K562 (cell line): ENCODE measurements at regions not wholly inside any gene's neighbourhood (a gene's known extent, or its start where the extent isn't known, plus 50 kb on each side); places are given as distances from the start of the nearest gene placed in this dataset.

Source experiments
- ATF7 ChIP-seq: fragments of 450-650 bp; IDR thresholded peaks from 2 replicates; pipeline ENCODE4 v1.7.1; 2014; ENCODE audit warnings: mild to moderate bottlenecking, moderate library complexity
- L3MBTL2 ChIP-seq: fragments of 450-650 bp; IDR thresholded peaks from 2 replicates; pipeline ENCODE4 v1.6.1; 2016; ENCODE audit warnings: mild to moderate bottlenecking, moderate library complexity
- POLR2AphosphoS2 ChIP-seq: IDR thresholded peaks from 2 replicates; pipeline ENCODE4 v1.6.1; 2012; ENCODE audit warnings: low read length, improper control_type of control experiment
- U2AF1 ChIP-seq: fragments of 200-400 bp; formaldehyde crosslinking; optimal IDR thresholded peaks from 2 replicates; pipeline ENCODE3; 2017; ENCODE audit warnings: mild to moderate bottlenecking, low read depth, low read length, moderate library complexity
- TF ChIP-seq, protein P1 (sequence below): IDR thresholded peaks from 3 replicates; pipeline ENCODE4 v1.6.1; 2011; ENCODE audit warnings: borderline replicate concordance, mild to moderate bottlenecking, moderate library complexity; ENCODE audit not compliant: insufficient read length; ENCODE audit errors: extremely low read depth
- TF ChIP-seq, protein P2 (sequence below): fragments of 150-350 bp; IDR thresholded peaks from 2 replicates; pipeline ENCODE4 v1.6.1; 2014; ENCODE audit warnings: low read depth, mild to moderate bottlenecking, low read length, borderline replicate concordance
- TF ChIP-seq, protein P3 (sequence below), 2 experiments: fragments of 450-650 bp; IDR thresholded peaks; 2 replicates each; pipeline ENCODE4 v1.6.1; 2016

DNA sequence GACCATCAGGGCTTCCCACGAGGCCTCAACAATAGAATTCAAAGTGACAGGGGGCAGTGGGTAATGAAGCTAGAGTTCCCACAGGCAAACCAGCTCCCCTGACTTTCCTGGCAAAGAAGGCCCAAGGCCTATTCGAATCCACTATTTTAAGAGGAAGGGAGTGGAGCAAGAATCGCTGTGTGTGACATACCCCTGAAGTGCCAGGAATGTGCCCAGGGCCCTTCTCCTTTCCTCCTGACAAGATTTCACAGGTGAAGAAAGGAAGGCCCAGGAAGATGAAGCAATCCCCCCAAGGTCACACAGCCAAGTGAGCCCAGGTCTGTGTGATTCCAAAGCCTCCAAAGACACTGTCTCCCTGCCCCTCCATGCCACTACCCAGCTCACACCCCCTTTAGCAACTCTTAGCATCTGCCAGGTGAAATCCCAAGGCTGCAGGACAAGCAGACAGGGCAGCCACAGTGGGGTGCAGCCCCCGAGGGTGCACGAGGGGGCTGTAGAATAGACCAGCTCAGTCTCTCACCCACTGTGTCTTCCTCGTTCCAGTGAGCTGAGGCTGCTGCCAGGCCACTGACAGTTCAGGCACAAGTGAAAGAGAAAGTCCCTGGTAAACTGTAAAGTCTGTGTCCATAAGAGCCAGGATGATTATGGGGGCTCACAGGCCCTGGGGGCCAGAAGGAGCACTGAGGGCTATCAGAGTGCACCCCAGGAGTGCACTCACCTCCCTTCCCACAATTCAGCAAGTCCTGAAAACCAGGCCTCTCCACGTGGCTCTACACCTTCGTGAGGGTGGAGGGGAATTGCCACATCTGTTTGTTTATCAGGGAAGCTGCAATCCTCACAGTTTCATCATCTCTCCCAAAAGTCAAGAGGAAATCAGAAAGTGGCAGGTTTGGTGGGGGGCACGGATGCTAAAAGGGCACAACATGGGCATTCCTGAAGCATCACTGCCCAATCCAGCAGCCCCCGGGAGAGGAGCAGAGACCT lies 70.8 kb upstream of the ZMIZ1 start (continued):
- TF ChIP-seq L3MBTL2: peak; percentile 38; the same call in 1 of the 2 replicates
- TF ChIP-seq, protein P1, sequence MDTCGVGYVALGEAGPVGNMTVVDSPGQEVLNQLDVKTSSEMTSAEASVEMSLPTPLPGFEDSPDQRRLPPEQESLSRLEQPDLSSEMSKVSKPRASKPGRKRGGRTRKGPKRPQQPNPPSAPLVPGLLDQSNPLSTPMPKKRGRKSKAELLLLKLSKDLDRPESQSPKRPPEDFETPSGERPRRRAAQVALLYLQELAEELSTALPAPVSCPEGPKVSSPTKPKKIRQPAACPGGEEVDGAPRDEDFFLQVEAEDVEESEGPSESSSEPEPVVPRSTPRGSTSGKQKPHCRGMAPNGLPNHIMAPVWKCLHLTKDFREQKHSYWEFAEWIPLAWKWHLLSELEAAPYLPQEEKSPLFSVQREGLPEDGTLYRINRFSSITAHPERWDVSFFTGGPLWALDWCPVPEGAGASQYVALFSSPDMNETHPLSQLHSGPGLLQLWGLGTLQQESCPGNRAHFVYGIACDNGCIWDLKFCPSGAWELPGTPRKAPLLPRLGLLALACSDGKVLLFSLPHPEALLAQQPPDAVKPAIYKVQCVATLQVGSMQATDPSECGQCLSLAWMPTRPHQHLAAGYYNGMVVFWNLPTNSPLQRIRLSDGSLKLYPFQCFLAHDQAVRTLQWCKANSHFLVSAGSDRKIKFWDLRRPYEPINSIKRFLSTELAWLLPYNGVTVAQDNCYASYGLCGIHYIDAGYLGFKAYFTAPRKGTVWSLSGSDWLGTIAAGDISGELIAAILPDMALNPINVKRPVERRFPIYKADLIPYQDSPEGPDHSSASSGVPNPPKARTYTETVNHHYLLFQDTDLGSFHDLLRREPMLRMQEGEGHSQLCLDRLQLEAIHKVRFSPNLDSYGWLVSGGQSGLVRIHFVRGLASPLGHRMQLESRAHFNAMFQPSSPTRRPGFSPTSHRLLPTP: no peak
- TF ChIP-seq, protein P2, sequence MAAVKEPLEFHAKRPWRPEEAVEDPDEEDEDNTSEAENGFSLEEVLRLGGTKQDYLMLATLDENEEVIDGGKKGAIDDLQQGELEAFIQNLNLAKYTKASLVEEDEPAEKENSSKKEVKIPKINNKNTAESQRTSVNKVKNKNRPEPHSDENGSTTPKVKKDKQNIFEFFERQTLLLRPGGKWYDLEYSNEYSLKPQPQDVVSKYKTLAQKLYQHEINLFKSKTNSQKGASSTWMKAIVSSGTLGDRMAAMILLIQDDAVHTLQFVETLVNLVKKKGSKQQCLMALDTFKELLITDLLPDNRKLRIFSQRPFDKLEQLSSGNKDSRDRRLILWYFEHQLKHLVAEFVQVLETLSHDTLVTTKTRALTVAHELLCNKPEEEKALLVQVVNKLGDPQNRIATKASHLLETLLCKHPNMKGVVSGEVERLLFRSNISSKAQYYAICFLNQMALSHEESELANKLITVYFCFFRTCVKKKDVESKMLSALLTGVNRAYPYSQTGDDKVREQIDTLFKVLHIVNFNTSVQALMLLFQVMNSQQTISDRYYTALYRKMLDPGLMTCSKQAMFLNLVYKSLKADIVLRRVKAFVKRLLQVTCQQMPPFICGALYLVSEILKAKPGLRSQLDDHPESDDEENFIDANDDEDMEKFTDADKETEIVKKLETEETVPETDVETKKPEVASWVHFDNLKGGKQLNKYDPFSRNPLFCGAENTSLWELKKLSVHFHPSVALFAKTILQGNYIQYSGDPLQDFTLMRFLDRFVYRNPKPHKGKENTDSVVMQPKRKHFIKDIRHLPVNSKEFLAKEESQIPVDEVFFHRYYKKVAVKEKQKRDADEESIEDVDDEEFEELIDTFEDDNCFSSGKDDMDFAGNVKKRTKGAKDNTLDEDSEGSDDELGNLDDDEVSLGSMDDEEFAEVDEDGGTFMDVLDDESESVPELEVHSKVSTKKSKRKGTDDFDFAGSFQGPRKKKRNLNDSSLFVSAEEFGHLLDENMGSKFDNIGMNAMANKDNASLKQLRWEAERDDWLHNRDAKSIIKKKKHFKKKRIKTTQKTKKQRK: no peak
- no peak for TF ChIP-seq U2AF1
- no peak for TF ChIP-seq POLR2AphosphoS2
- TF ChIP-seq, protein P3, sequence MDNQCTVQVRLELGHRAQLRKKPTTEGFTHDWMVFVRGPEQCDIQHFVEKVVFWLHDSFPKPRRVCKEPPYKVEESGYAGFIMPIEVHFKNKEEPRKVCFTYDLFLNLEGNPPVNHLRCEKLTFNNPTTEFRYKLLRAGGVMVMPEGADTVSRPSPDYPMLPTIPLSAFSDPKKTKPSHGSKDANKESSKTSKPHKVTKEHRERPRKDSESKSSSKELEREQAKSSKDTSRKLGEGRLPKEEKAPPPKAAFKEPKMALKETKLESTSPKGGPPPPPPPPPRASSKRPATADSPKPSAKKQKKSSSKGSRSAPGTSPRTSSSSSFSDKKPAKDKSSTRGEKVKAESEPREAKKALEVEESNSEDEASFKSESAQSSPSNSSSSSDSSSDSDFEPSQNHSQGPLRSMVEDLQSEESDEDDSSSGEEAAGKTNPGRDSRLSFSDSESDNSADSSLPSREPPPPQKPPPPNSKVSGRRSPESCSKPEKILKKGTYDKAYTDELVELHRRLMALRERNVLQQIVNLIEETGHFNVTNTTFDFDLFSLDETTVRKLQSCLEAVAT (IDR thresholded peaks at IDR 0.05): no peak
- TF ChIP-seq ATF7: no peak
